ENCODE measurements at regions not wholly inside any gene's neighbourhood (a gene's known extent, or its start where the extent isn't known, plus 50 kb on each side); places are given as distances from the start of the nearest gene placed in this dataset.
"Not testable (repeated sequence)": the region's sequence is repeated elsewhere in the genome, so short reads cannot be mapped to it uniquely, and the experiment has no call there.

GRCh38 chr5:106072208-106072607 lies 1598.5 kb downstream of the EFNA5 start:
- H4K20me1 ChIP-seq (ENCODE audit: control insufficient read depth, extremely low read depth, insufficient read depth, low read length): no peaks in the 10 kb centered on the region
- no peak for DNase-seq (ENCODE audit: low read depth, low spot score)
- no peaks in the 10 kb centered on the region for H3K36me3 ChIP-seq (ENCODE audit: control insufficient read depth in 2 of 2, extremely low read depth in 1 of 2, insufficient read depth in 2 of 2, low read length in 2 of 2)
- dilution Hi-C loops (cut with MboI; ENCODE audit: extremely low pct_ligation_motif_present, low sequenced_read_pairs): no loop called here
- H3K4me2 ChIP-seq (ENCODE audit: control insufficient read depth, extremely low read depth, insufficient read depth, low read depth, low read length): no peak overlapping the region
- no peaks in the 10 kb centered on the region for H3K9me3 ChIP-seq (ENCODE audit: control insufficient read depth, low read depth, low read length)
- no peak for TF ChIP-seq CTCF (optimal IDR thresholded peaks at IDR 0.05 in 1 of 3, IDR thresholded peaks at IDR 0.05 in 1 of 3, conservative IDR thresholded peaks at IDR 0.05 in 1 of 3; ENCODE audit: extremely low read depth in 1 of 3, insufficient read depth in 2 of 3, low read length in 3 of 3)
- no peak for TF ChIP-seq EZH2 (IDR thresholded peaks at IDR 0.05; ENCODE audit: low read length)
- H2AFZ ChIP-seq (ENCODE audit: control insufficient read depth, low read length): no peak overlapping the region
- H3K4me3 ChIP-seq (ENCODE audit: control insufficient read depth in 2 of 3, extremely low read depth in 1 of 3, insufficient read depth in 2 of 3, low read depth in 1 of 3, low read length in 3 of 3): no peak overlapping the region
- no peak overlapping the region for H3K9ac ChIP-seq (ENCODE audit: control insufficient read depth, extremely low read depth, insufficient read depth, low read length)
- no peaks in the 10 kb centered on the region for H3K79me2 ChIP-seq (ENCODE audit: control insufficient read depth, insufficient read depth, low read length)
- H3K27me3 ChIP-seq (ENCODE audit: control insufficient read depth, extremely low read depth, insufficient read depth, low read length): no peaks in the 10 kb centered on the region
- no peaks in the 10 kb centered on the region for H3K4me1 ChIP-seq (ENCODE audit: control insufficient read depth, extremely low read depth, insufficient read depth, low read length)
- FAIRE-seq: no peak
- no peaks in the 10 kb centered on the region for H3K9me1 ChIP-seq (ENCODE audit: control insufficient read depth, extremely low read depth, insufficient read depth, low read length)
- H3K27ac ChIP-seq (ENCODE audit: control insufficient read depth, insufficient read depth, low read length): no peak overlapping the region

GRCh38 chr5:106047341-106047740 lies 1623.4 kb downstream of the EFNA5 start:
- dilution Hi-C loops (cut with MboI; ENCODE audit: extremely low pct_ligation_motif_present, low sequenced_read_pairs): no loop called here
- Histone ChIP-seq H3K36me3 (ENCODE audit: control insufficient read depth in 2 of 2, extremely low read depth in 1 of 2, insufficient read depth in 2 of 2, low read length in 2 of 2) (no peaks in the 10 kb centered on the region), H3K4me1 (ENCODE audit: control insufficient read depth, extremely low read depth, insufficient read depth, low read length) (no peaks in the 10 kb centered on the region), H2AFZ (ENCODE audit: control insufficient read depth, low read length) (no peak overlapping the region), H3K27ac (ENCODE audit: control insufficient read depth, insufficient read depth, low read length) (no peak overlapping the region), H3K4me3 (ENCODE audit: control insufficient read depth in 2 of 3, extremely low read depth in 1 of 3, insufficient read depth in 2 of 3, low read depth in 1 of 3, low read length in 3 of 3) (no peak overlapping the region), H3K79me2 (ENCODE audit: control insufficient read depth, insufficient read depth, low read length) (no peaks in the 10 kb centered on the region), H4K20me1 (ENCODE audit: control insufficient read depth, extremely low read depth, insufficient read depth, low read length) (no peaks in the 10 kb centered on the region), H3K9ac (ENCODE audit: control insufficient read depth, extremely low read depth, insufficient read depth, low read length) (no peak overlapping the region), H3K9me3 (ENCODE audit: control insufficient read depth, low read depth, low read length) (no peaks in the 10 kb centered on the region), H3K9me1 (ENCODE audit: control insufficient read depth, extremely low read depth, insufficient read depth, low read length) (no peaks in the 10 kb centered on the region), H3K27me3 (ENCODE audit: control insufficient read depth, extremely low read depth, insufficient read depth, low read length) (no peaks in the 10 kb centered on the region), H3K4me2 (ENCODE audit: control insufficient read depth, extremely low read depth, insufficient read depth, low read depth, low read length) (no peak overlapping the region)
- DNase-seq (ENCODE audit: low read depth, low spot score) (no peak), FAIRE-seq (no peak)
- TF ChIP-seq CTCF (optimal IDR thresholded peaks at IDR 0.05 in 1 of 3, IDR thresholded peaks at IDR 0.05 in 1 of 3, conservative IDR thresholded peaks at IDR 0.05 in 1 of 3; ENCODE audit: extremely low read depth in 1 of 3, insufficient read depth in 2 of 3, low read length in 3 of 3) (no peak), EZH2 (IDR thresholded peaks at IDR 0.05; ENCODE audit: low read length) (no peak)

DNA sequence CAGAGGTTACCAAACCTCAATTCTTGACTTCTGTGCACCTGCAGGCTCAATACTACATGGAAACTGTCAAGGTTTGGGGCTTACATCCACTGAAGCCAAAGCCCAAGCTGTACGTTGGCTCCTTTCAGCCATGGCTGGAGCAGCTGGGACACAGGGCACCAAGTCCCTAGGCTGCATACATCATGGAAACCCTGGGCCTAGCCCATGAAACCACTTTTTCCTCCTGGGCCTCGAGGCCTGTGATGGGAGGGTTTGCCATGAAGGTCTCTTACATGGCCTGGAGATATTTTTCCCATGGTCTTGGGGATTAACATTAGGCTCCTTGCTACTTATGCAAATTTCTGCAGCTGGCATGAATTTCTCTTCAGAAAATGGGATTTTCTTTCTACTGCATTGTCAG lies 1638.7 kb downstream of the EFNA5 start:
- H3K9me3 ChIP-seq (ENCODE audit: control insufficient read depth, low read depth, low read length); H3K4me2 ChIP-seq (ENCODE audit: control insufficient read depth, extremely low read depth, insufficient read depth, low read depth, low read length); H2AFZ ChIP-seq (ENCODE audit: control insufficient read depth, low read length); H3K9me1 ChIP-seq (ENCODE audit: control insufficient read depth, extremely low read depth, insufficient read depth, low read length); H4K20me1 ChIP-seq (ENCODE audit: control insufficient read depth, extremely low read depth, insufficient read depth, low read length); DNase-seq (ENCODE audit: low read depth, low spot score); H3K27me3 ChIP-seq (ENCODE audit: control insufficient read depth, extremely low read depth, insufficient read depth, low read length); H3K27ac ChIP-seq (ENCODE audit: control insufficient read depth, insufficient read depth, low read length); dilution Hi-C loops (cut with MboI; ENCODE audit: extremely low pct_ligation_motif_present, low sequenced_read_pairs); H3K36me3 ChIP-seq (ENCODE audit: control insufficient read depth in 2 of 2, extremely low read depth in 1 of 2, insufficient read depth in 2 of 2, low read length in 2 of 2); FAIRE-seq; H3K4me3 ChIP-seq (ENCODE audit: control insufficient read depth in 2 of 3, extremely low read depth in 1 of 3, insufficient read depth in 2 of 3, low read depth in 1 of 3, low read length in 3 of 3); H3K79me2 ChIP-seq (ENCODE audit: control insufficient read depth, insufficient read depth, low read length); H3K4me1 ChIP-seq (ENCODE audit: control insufficient read depth, extremely low read depth, insufficient read depth, low read length); H3K9ac ChIP-seq (ENCODE audit: control insufficient read depth, extremely low read depth, insufficient read depth, low read length): not testable (repeated sequence)
